Activated naive CD4-positive, alpha-beta T cell treated with anti-CD3 and anti-CD28 coated beads for 36 hours (primary cell): ENCODE measurements at regions not wholly inside any gene's neighbourhood (a gene's known extent, or its start where the extent isn't known, plus 50 kb on each side); places are given as distances from the start of the nearest gene placed in this dataset.
"Not testable (repeated sequence)": the region's sequence is repeated elsewhere in the genome, so short reads cannot be mapped to it uniquely, and the experiment has no call there.

Source experiments
- CTCF ChIA-PET: fragments of 350-600 bp; sonication (Branson Sonifier 250); formaldehyde crosslinking; loops from one replicate; lab custom pipeline; 2021; ENCODE audit warnings: antibody characterized with exemption; lab: Charles Lee
- DNase-seq: peaks from one replicate; pipeline ENCODE4 v3.0.0-alpha.2; 2020
- H3K27ac Mint-ChIP-seq: one replicate; pipeline ENCODE4 v1.8.0; 2021; ENCODE audit warnings: mild to moderate bottlenecking, mixed read lengths
- H3K27me3 Mint-ChIP-seq: one replicate; pipeline ENCODE4 v1.8.0; 2021; ENCODE audit warnings: low read depth, mixed read lengths
- H3K36me3 Mint-ChIP-seq: one replicate; pipeline ENCODE4 v1.8.0; 2021; ENCODE audit warnings: low read depth, mixed read lengths
- H3K4me1 Mint-ChIP-seq: one replicate; pipeline ENCODE4 v1.8.0; 2021; ENCODE audit warnings: low read depth, mixed read lengths
- H3K4me3 Mint-ChIP-seq: one replicate; pipeline ENCODE4 v1.8.0; 2021; ENCODE audit warnings: mild to moderate bottlenecking, moderate library complexity, mixed read lengths
- H3K9me3 Mint-ChIP-seq: one replicate; pipeline ENCODE4 v1.8.0; 2021; ENCODE audit warnings: mixed read lengths
- intact Hi-C: fragments of 100-400 bp; cut with micrococcal nuclease; formaldehyde crosslinking; loops from one replicate; pipeline ENCODE4 v1.15.1; 2023

DNA sequence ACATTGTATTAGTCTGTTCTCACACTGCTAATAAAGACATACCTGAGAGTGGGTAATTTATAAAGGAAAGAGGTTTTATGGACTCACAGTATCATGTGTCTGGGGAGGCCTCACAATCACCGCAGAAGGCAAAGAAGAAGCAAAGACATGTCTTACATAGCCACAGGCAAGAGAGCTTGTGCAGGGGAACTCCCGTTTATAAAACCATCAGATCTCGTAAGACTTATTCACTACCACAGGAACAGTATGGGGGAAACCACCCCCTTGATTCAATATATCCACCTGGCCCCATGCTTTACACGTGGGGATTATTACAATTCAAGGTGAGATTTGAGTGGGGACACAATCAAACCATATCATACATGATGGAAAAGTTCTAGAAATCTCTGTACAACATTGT lies 165.3 kb downstream of the OR2B2 start:
- CTCF ChIA-PET, intact Hi-C loops, H3K4me3 Mint-ChIP-seq, H3K9me3 Mint-ChIP-seq, H3K27ac Mint-ChIP-seq, H3K36me3 Mint-ChIP-seq: not testable (repeated sequence)
- peak; percentile 11 for DNase-seq
- peaks cover 27% of the 10 kb centered on the region for H3K27me3 Mint-ChIP-seq
- peaks cover 12% of the 10 kb centered on the region for H3K4me1 Mint-ChIP-seq

GRCh38 chr6:27743787-27744186 lies 168.4 kb downstream of the OR2B2 start:
- Mint-ChIP-seq H3K27ac (no peak overlapping the region), H3K36me3 (no peaks in the 10 kb centered on the region), H3K4me3 (no peak overlapping the region), H3K4me1 (peaks cover 10% of the 10 kb centered on the region), H3K27me3 (peaks cover 27% of the 10 kb centered on the region), H3K9me3 (no peaks in the 10 kb centered on the region)
- intact Hi-C loops: no loop called here
- DNase-seq: no peak
- CTCF ChIA-PET: interaction anchor here (0.6 to 1.6 kb wide), 3 partner anchors 9 to 28 kb away, joined by 3 to 4 read pairs (median 4); no protein-coding TSS in a partner anchor

DNA sequence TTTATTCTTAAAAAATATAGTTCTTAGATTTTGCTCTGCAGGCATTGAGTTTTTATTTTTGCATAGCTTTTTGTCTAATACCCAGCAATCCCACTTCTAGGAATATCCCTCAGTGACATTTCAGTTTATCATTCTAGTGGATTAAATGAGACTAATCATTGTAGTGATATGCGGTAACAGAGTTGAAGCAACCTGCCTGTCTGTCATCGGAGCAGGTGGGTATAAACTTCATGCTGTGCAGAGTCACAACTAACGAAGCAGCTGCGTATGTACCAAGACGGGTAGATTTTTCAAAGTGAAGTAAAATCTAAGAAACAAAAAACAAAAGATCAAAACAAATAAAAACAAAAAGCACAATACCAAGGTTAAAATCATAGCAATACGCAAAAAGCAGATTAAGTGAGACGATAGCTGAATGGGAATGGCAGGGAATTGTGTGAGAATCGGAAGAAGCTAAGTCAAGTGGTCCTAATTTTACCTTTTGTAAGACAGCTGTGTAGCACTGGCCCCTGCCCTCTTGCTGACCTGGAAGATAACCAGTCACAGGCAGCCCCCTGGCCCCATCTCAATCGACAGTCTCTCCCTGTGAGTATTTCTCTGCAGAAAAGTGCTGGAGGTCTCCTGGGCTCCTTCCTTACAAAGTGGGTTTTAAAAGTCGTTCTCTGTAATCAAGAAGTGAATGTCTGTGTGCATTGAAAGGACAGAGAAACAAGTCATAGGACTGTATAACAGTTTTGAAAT lies 169.2 kb downstream of the OR2B2 start:
- Mint-ChIP-seq H3K36me3 (no peaks in the 10 kb centered on the region), H3K27me3 (peaks cover 24% of the 10 kb centered on the region), H3K4me1 (peaks cover 16% of the 10 kb centered on the region), H3K9me3 (no peaks in the 10 kb centered on the region), H3K4me3 (no peak overlapping the region), H3K27ac (no peak overlapping the region)
- CTCF ChIA-PET: interaction anchor here (0.7 to 1.5 kb wide), 3 partner anchors 9 to 555 kb away, joined by 3 to 4 read pairs (median 3); no protein-coding TSS in a partner anchor
- no peak for DNase-seq
- intact Hi-C loops: no loop called here

GRCh38 chr6:27739902-27740301 lies 172.3 kb downstream of the OR2B2 start:
- H3K9me3 Mint-ChIP-seq, H3K4me3 Mint-ChIP-seq, H3K36me3 Mint-ChIP-seq, H3K27ac Mint-ChIP-seq, CTCF ChIA-PET, DNase-seq: not testable (repeated sequence)
- peaks cover 13% of the 10 kb centered on the region for H3K4me1 Mint-ChIP-seq
- intact Hi-C loops: loop anchor here (5.0 kb wide), 1 partner anchor 53 kb away; no protein-coding TSS in a partner anchor
- peaks cover 26% of the 10 kb centered on the region for H3K27me3 Mint-ChIP-seq

DNA sequence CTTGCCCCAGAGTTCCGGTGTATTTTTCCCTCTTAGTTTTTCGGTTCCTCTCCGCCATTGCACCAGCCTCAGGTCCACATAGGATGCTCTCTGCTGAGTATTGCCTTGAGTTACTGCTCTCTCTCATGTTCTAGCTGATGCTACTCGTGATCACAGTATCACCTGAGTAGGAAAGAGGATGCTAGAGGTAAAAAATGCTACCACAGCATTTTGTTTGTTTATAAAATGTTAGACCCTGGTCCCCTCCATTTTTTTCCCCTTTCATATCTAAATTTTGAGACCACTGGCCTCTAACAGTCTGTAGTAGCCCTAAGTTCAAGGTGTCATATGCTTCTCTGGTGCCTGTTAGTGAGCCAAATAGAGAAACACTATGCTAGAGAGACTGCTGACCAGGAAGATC lies 175.5 kb downstream of the OR2B2 start:
- Mint-ChIP-seq H3K27ac (no peak overlapping the region), H3K4me3 (no peak overlapping the region), H3K27me3 (peaks cover 13% of the 10 kb centered on the region), H3K9me3 (no peaks in the 10 kb centered on the region), H3K4me1 (peaks cover 12% of the 10 kb centered on the region), H3K36me3 (no peaks in the 10 kb centered on the region)
- CTCF ChIA-PET: interaction anchor here (0.7 kb wide), 1 partner anchor 495 kb away, joined by 3 read pairs; no protein-coding TSS in a partner anchor
- no peak for DNase-seq
- intact Hi-C loops: loop anchor here (5.0 kb wide), 1 partner anchor 49 kb away; no protein-coding TSS in a partner anchor

GRCh38 chr6:27728442-27728841 lies 183.8 kb downstream of the OR2B2 start:
- H3K27ac Mint-ChIP-seq: no peak overlapping the region
- H3K4me1 Mint-ChIP-seq: no peaks in the 10 kb centered on the region
- no peak for DNase-seq
- H3K4me3 Mint-ChIP-seq: no peak overlapping the region
- intact Hi-C loops: no loop called here
- CTCF ChIA-PET: no interaction called here
- peaks cover 40% of the 10 kb centered on the region for H3K27me3 Mint-ChIP-seq
- no peaks in the 10 kb centered on the region for H3K9me3 Mint-ChIP-seq
- no peaks in the 10 kb centered on the region for H3K36me3 Mint-ChIP-seq

GRCh38 chr6:27726619-27727023 lies 185.6 kb downstream of the OR2B2 start:
- peaks cover 48% of the 10 kb centered on the region for H3K27me3 Mint-ChIP-seq
- H3K4me3 Mint-ChIP-seq: no peak overlapping the region
- no peak overlapping the region for H3K27ac Mint-ChIP-seq
- no peaks in the 10 kb centered on the region for H3K9me3 Mint-ChIP-seq
- peaks cover 3% of the 10 kb centered on the region for H3K4me1 Mint-ChIP-seq
- no peak for DNase-seq
- CTCF ChIA-PET: interaction anchor here (0.5 kb wide), 1 partner anchor 69 kb away, joined by 4 read pairs; no protein-coding TSS in a partner anchor
- no peaks in the 10 kb centered on the region for H3K36me3 Mint-ChIP-seq
- intact Hi-C loops: no loop called here

GRCh38 chr6:27720607-27721580 lies 191.3 kb downstream of the OR2B2 start:
- H3K27ac Mint-ChIP-seq: no peak overlapping the region
- no peaks in the 10 kb centered on the region for H3K36me3 Mint-ChIP-seq
- peak; percentile 29 for DNase-seq

GRCh38 chr6:27719039-27719438 lies 193.2 kb downstream of the OR2B2 start:
- Mint-ChIP-seq H3K4me1 (peaks cover 23% of the 10 kb centered on the region), H3K27me3 (peaks cover 28% of the 10 kb centered on the region)
- peak; percentile 30 for DNase-seq
- H3K9me3 Mint-ChIP-seq, CTCF ChIA-PET, H3K4me3 Mint-ChIP-seq, H3K36me3 Mint-ChIP-seq, H3K27ac Mint-ChIP-seq: not testable (repeated sequence)
- intact Hi-C loops: loop anchor here (1.0 kb wide), 1 partner anchor 33 kb away; no protein-coding TSS in a partner anchor

More at GRCh38 chr6:27720607-27721580, 191.3 kb downstream of the OR2B2 start:
- H3K9me3 Mint-ChIP-seq: no peaks in the 10 kb centered on the region
- CTCF ChIA-PET: no interaction called here
- intact Hi-C loops: no loop called here
- peaks cover 33% of the 10 kb centered on the region for H3K27me3 Mint-ChIP-seq
- no peak overlapping the region for H3K4me3 Mint-ChIP-seq
- peaks cover 23% of the 10 kb centered on the region for H3K4me1 Mint-ChIP-seq

DNA sequence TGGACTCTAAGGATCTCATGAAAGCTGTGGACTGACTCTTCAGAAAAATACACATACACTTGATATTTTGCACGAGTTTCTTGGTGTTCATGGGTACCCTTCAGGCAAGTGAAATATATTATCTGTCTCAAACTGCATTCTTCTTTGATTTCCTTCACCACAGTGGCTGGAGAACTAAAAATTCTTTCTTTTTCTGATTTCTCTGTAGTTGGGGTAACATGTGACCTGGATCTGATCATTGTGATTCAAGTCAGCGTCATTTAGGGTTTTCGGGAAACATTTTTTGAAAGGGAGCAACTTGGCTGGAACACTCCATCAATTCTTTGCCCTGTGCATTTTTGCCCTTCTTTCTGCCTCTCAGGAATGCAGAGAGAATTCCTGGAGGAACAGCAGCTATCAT lies 205.8 kb downstream of the OR2B2 start:
- no peaks in the 10 kb centered on the region for H3K9me3 Mint-ChIP-seq
- DNase-seq: no peak
- peaks cover 39% of the 10 kb centered on the region for H3K36me3 Mint-ChIP-seq
- intact Hi-C loops: no loop called here
- H3K4me3 Mint-ChIP-seq: no peak overlapping the region
- H3K4me1 Mint-ChIP-seq: no peaks in the 10 kb centered on the region
- no peak overlapping the region for H3K27ac Mint-ChIP-seq
- H3K27me3 Mint-ChIP-seq: no peaks in the 10 kb centered on the region
- CTCF ChIA-PET: no interaction called here

GRCh38 chr6:27700337-27700736 lies 211.9 kb downstream of the OR2B2 start:
- H3K27me3 Mint-ChIP-seq: no peaks in the 10 kb centered on the region
- CTCF ChIA-PET: interaction anchor here (0.6 kb wide), 1 partner anchor 388 kb away, joined by 5 read pairs; no protein-coding TSS in a partner anchor
- no peak overlapping the region for H3K4me3 Mint-ChIP-seq
- no peak overlapping the region for H3K27ac Mint-ChIP-seq
- no peaks in the 10 kb centered on the region for H3K9me3 Mint-ChIP-seq
- intact Hi-C loops: no loop called here
- H3K4me1 Mint-ChIP-seq: peaks cover 3% of the 10 kb centered on the region
- H3K36me3 Mint-ChIP-seq: peaks cover 22% of the 10 kb centered on the region
- no peak for DNase-seq

- CTCF ChIA-PET: interaction anchor here (0.9 to 2.4 kb wide), 2 partner anchors 58 to 102 kb away, joined by 3 to 8 read pairs; no protein-coding TSS in a partner anchor
- intact Hi-C loops: no loop called here
- peaks cover 14% of the 10 kb centered on the region for H3K4me1 Mint-ChIP-seq
- no peaks in the 10 kb centered on the region for H3K27me3 Mint-ChIP-seq
- H3K4me3 Mint-ChIP-seq: peak overlapping the region; percentile 87
- DNase-seq: no peak
- H3K36me3 Mint-ChIP-seq: peaks cover 5% of the 10 kb centered on the region
- H3K9me3 Mint-ChIP-seq: no peaks in the 10 kb centered on the region
- H3K27ac Mint-ChIP-seq: no peak overlapping the region
Observed at GRCh38 chr6:27694547-27694874, 217.7 kb downstream of the OR2B2 start.
